A673 (cell line): ENCODE measurements at regions not wholly inside any gene's neighbourhood (a gene's known extent, or its start where the extent isn't known, plus 50 kb on each side); places are given as distances from the start of the nearest gene placed in this dataset.
A peak's percentile ranks its signal among the peaks of the same experiment; 100 is the strongest.

Experiments
- BruUV-seq: library from RNA; stranded (reverse); fragments of 400-500 nt; replicated peaks from 2 replicates; lab custom pipeline; 2021; lab: Mats Ljungman, UMichigan
- CTCF ChIA-PET: fragments of 300-600 bp; sonication (Branson Sonifier 250); formaldehyde crosslinking; loops from one replicate; lab custom pipeline; 2022; ENCODE audit warnings: antibody characterized with exemption; lab: Charles Lee
- POLR2A ChIA-PET: fragments of 300-600 bp; sonication (Branson Sonifier 250); formaldehyde crosslinking; loops from one replicate; lab custom pipeline; 2022; ENCODE audit warnings: antibody characterized with exemption; ENCODE audit not compliant: low non-redundant PET; lab: Charles Lee
- DNase-seq: peaks from one replicate; pipeline ENCODE4 v3.0.0-alpha.2; 2015; ENCODE audit warnings: low spot score
- H3K27ac ChIP-seq: fragments of 200-600 bp; sonication (generic); 2 replicates; pipeline ENCODE4 v1.5.1; 2016; ENCODE audit warnings: mixed run types, low read depth, mild to moderate bottlenecking, mixed read lengths, antibody characterized with exemption, low read length; ENCODE audit not compliant: poor library complexity, severe bottlenecking
- H3K27me3 ChIP-seq: fragments of 200-600 bp; sonication (generic); replicated peaks from 2 replicates; pipeline ENCODE4 v1.6.1; 2017; ENCODE audit warnings: mixed run types, low read depth, mild to moderate bottlenecking, mixed read lengths, antibody characterized with exemption, low read length; ENCODE audit not compliant: insufficient read depth, poor library complexity
- H3K36me3 ChIP-seq: fragments of 200-600 bp; sonication (generic); 2 replicates; pipeline ENCODE4 v1.6.1; 2016; ENCODE audit warnings: mixed run types, mild to moderate bottlenecking, mixed read lengths, antibody characterized with exemption, low read length; ENCODE audit not compliant: insufficient read depth, poor library complexity, severe bottlenecking
- H3K4me1 ChIP-seq: fragments of 200-600 bp; sonication (generic); 2 replicates; pipeline ENCODE4 v1.6.1; 2017; ENCODE audit warnings: mixed run types, mild to moderate bottlenecking, mixed read lengths, antibody characterized with exemption, low read length; ENCODE audit not compliant: insufficient read depth, poor library complexity, severe bottlenecking
- H3K4me3 ChIP-seq: fragments of 200-600 bp; sonication (generic); 2 replicates; pipeline ENCODE4 v1.5.1; 2016; ENCODE audit warnings: low read depth, mixed run types, mild to moderate bottlenecking, mixed read lengths, low read length; ENCODE audit not compliant: poor library complexity, severe bottlenecking
- H3K9me3 ChIP-seq: fragments of 200-600 bp; sonication (generic); 2 replicates; pipeline ENCODE4 v1.6.1; 2016; ENCODE audit warnings: mixed run types, low read depth, mild to moderate bottlenecking, mixed read lengths, antibody characterized with exemption, low read length; ENCODE audit not compliant: poor library complexity, severe bottlenecking
- CTCF ChIP-seq: fragments of 300-800, 200-600 bp; sonication (generic); conservative IDR thresholded peaks from 2 replicates; pipeline ENCODE4 v1.5.1; 2017; ENCODE audit warnings: low read depth, mild to moderate bottlenecking, antibody characterized with exemption, low read length, moderate library complexity, mixed read lengths
- EZH2 ChIP-seq: fragments of 200-600 bp; sonication (generic); IDR thresholded peaks from 2 replicates; pipeline ENCODE4 v1.6.1; 2017; ENCODE audit warnings: borderline replicate concordance, low read depth, mild to moderate bottlenecking, mixed read lengths, antibody characterized with exemption, low read length; ENCODE audit not compliant: poor library complexity, severe bottlenecking
- intact Hi-C: fragments of 100-400 bp; cut with micrococcal nuclease; formaldehyde crosslinking; loops from one replicate; pipeline ENCODE4 v1.10.0; 2022; ENCODE audit not compliant: unreplicated experiment

- no peak for TF ChIP-seq EZH2
- TF ChIP-seq CTCF, result no peak
- POLR2A ChIA-PET, result no interaction called here
- no TSS peak for BruUV-seq
- Histone ChIP-seq H3K36me3 (no peaks in the 10 kb centered on the region), H3K4me1 (peaks cover 9% of the 10 kb centered on the region), H3K9me3 (no peaks in the 10 kb centered on the region), H3K27me3 (no peaks in the 10 kb centered on the region), H3K27ac (no peak overlapping the region), H3K4me3 (peak overlapping the region; percentile 53)
- CTCF ChIA-PET, result interaction anchor here (0.6 kb wide), 1 partner anchor 63 kb away, joined by 3 read pairs; no protein-coding TSS in a partner anchor
- DNase-seq, result no peak
- intact Hi-C loops, result no loop called here
Measured at GRCh38 chr9:88075506-88075905, 62.8 kb downstream of the SPATA31C2 start.

GRCh38 chr9:88074931-88075330, 63.3 kb downstream of the SPATA31C2 start:
- Histone ChIP-seq H3K36me3 (no peaks in the 10 kb centered on the region), H3K4me3 (no peak overlapping the region), H3K27ac (no peak overlapping the region), H3K9me3 (no peaks in the 10 kb centered on the region), H3K27me3 (no peaks in the 10 kb centered on the region), H3K4me1 (peaks cover 9% of the 10 kb centered on the region)
- ChIA-PET POLR2A (no interaction called here), CTCF (no interaction called here)
- intact Hi-C loops, result no loop called here
- DNase-seq, result no peak
- no TSS peak for BruUV-seq
- TF ChIP-seq EZH2, result no peak
- TF ChIP-seq CTCF, result no peak

- H3K27me3 ChIP-seq, result no peaks in the 10 kb centered on the region
- no peak for TF ChIP-seq EZH2
- no peak for TF ChIP-seq CTCF
- ChIA-PET CTCF (no interaction called here), POLR2A (no interaction called here)
- no peak for DNase-seq
- peaks cover 9% of the 10 kb centered on the region for H3K4me1 ChIP-seq
- intact Hi-C loops, result no loop called here
- no peaks in the 10 kb centered on the region for H3K36me3 ChIP-seq
- no peaks in the 10 kb centered on the region for H3K9me3 ChIP-seq
- H3K4me3 ChIP-seq, result no peak overlapping the region
- no peak overlapping the region for H3K27ac ChIP-seq
- BruUV-seq, result no TSS peak
Measured at GRCh38 chr9:88072831-88073375, 65.4 kb downstream of the SPATA31C2 start.
